ENCODE measurements at regions not wholly inside any gene's neighbourhood (a gene's known extent, or its start where the extent isn't known, plus 50 kb on each side); places are given as distances from the start of the nearest gene placed in this dataset.

- no peak for TF ChIP-seq CTCF (IDR thresholded peaks at IDR 0.05; ENCODE audit: low read length)
- no peak for TF ChIP-seq EZH2phosphoT487 (IDR thresholded peaks at IDR 0.05; ENCODE audit: low read length)
- no peak for TF ChIP-seq EZH2 (optimal IDR thresholded peaks at IDR 0.05; ENCODE audit: low read depth, low read length)
These were observed 193.1 kb upstream of the KLF14 start for GRCh38 chr7:130927062-130927461.
